GM12878 (cell line): ENCODE measurements at regions not wholly inside any gene's neighbourhood (a gene's known extent, or its start where the extent isn't known, plus 50 kb on each side); places are given as distances from the start of the nearest gene placed in this dataset.

Source experiments
- CBX3 ChIP-seq: fragments of 200-600 bp; sonication (generic); IDR thresholded peaks from 2 replicates; pipeline ENCODE4 v1.6.1; 2016; ENCODE audit warnings: low read depth, borderline replicate concordance
- CHD1 ChIP-seq: IDR thresholded peaks from 2 replicates; pipeline ENCODE4 v1.6.1; 2012; ENCODE audit warnings: low read depth, low read length, improper control_type of control experiment
- EP300 ChIP-seq, 2 experiments: fragments of 150-350 bp in 1 of 2; IDR thresholded peaks; 2 replicates each; pipeline ENCODE4 v1.6.1; 2011 to 2012; ENCODE audit warnings: low read depth in 2 of 2, low read length in 2 of 2, borderline replicate concordance in 1 of 2, improper control_type of control experiment in 1 of 2, inconsistent platforms in 1 of 2; ENCODE audit not compliant: control insufficient read depth in 1 of 2
- ESRRA ChIP-seq: IDR thresholded peaks from 2 replicates; pipeline ENCODE4 v1.6.1; 2012; ENCODE audit warnings: mild to moderate bottlenecking, low read length, improper control_type of control experiment
- EZH2 ChIP-seq: IDR thresholded peaks from 2 replicates; pipeline ENCODE4 v1.6.1; 2012; ENCODE audit warnings: low read depth, mild to moderate bottlenecking, control low read depth, inconsistent platforms, low read length, borderline replicate concordance; ENCODE audit not compliant: control insufficient read depth
- MEF2A ChIP-seq: IDR thresholded peaks from 2 replicates; pipeline ENCODE4 v1.6.1; 2011; ENCODE audit warnings: low read depth, mild to moderate bottlenecking, low read length, moderate library complexity; ENCODE audit not compliant: insufficient read depth
- POLR2A ChIP-seq: IDR thresholded peaks from 2 replicates; pipeline ENCODE4 v1.6.1; 2011; ENCODE audit warnings: low read depth, mild to moderate bottlenecking, low read length
- ZNF384 ChIP-seq: IDR thresholded peaks from 2 replicates; pipeline ENCODE4 v1.6.1; 2012; ENCODE audit warnings: low read depth, mild to moderate bottlenecking, low read length, improper control_type of control experiment, borderline replicate concordance
- TF ChIP-seq, protein P1 (sequence below): fragments of 450-650 bp; IDR thresholded peaks from 2 replicates; pipeline ENCODE4 v1.6.1; 2018; ENCODE audit warnings: mild to moderate bottlenecking, low read depth, moderate library complexity; ENCODE audit not compliant: partially characterized antibody
- TF ChIP-seq, protein P2 (sequence below), 3 experiments: IDR thresholded peaks in 2 of 3; conservative IDR thresholded peaks in 1 of 3; 2 replicates each; pipeline ENCODE4 v1.5.1; 2011; ENCODE audit warnings: low read depth in 3 of 3, low read length in 3 of 3, mild to moderate bottlenecking in 3 of 3, control low read depth in 2 of 3, moderate library complexity in 2 of 3, inconsistent platforms in 1 of 3, mixed read lengths in 1 of 3; ENCODE audit not compliant: control insufficient read depth in 2 of 3, insufficient read depth in 1 of 3; ENCODE audit errors: extremely low read depth in 1 of 3
- TF ChIP-seq, protein P3 (sequence below): IDR thresholded peaks from 2 replicates; pipeline ENCODE4 v1.6.1; 2011; ENCODE audit warnings: borderline replicate concordance, low read depth, mild to moderate bottlenecking, moderate library complexity, mixed read lengths, low read length; ENCODE audit not compliant: insufficient read depth; ENCODE audit errors: extremely low read length

DNA sequence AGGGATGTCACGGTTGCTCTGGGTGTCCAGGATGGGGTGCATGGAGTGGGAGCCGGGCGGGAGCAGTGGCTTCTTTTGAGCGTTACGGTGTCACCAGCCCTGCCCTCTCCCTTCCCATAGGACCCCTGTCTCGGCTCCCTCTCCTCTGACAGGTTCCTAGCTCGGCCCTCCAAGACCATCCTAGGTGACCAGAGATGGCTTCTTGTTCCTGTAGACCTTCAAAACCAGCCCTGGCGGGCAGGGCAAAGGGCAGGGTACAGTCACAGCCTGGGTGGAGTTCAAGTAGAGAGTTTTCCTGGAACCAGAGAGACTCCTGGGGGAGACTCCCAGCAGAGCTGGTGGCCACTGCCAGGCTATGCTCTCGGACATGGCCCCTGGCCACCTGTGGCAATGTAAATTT lies 345.6 kb upstream of the AJAP1 start:
- TF ChIP-seq, protein P1, sequence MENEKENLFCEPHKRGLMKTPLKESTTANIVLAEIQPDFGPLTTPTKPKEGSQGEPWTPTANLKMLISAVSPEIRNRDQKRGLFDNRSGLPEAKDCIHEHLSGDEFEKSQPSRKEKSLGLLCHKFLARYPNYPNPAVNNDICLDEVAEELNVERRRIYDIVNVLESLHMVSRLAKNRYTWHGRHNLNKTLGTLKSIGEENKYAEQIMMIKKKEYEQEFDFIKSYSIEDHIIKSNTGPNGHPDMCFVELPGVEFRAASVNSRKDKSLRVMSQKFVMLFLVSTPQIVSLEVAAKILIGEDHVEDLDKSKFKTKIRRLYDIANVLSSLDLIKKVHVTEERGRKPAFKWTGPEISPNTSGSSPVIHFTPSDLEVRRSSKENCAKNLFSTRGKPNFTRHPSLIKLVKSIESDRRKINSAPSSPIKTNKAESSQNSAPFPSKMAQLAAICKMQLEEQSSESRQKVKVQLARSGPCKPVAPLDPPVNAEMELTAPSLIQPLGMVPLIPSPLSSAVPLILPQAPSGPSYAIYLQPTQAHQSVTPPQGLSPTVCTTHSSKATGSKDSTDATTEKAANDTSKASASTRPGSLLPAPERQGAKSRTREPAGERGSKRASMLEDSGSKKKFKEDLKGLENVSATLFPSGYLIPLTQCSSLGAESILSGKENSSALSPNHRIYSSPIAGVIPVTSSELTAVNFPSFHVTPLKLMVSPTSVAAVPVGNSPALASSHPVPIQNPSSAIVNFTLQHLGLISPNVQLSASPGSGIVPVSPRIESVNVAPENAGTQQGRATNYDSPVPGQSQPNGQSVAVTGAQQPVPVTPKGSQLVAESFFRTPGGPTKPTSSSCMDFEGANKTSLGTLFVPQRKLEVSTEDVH: no peak
- TF ChIP-seq EZH2 (no peak), MEF2A (no peak), CBX3 (no peak), EP300 (IDR thresholded peaks at IDR 0.05; ENCODE audit: borderline replicate concordance in 1 of 2, control insufficient read depth in 1 of 2, low read depth in 2 of 2, low read length in 2 of 2) (no peak), POLR2A (no peak), ZNF384 (no peak), ESRRA (no peak), CHD1 (no peak)
- TF ChIP-seq, protein P2, sequence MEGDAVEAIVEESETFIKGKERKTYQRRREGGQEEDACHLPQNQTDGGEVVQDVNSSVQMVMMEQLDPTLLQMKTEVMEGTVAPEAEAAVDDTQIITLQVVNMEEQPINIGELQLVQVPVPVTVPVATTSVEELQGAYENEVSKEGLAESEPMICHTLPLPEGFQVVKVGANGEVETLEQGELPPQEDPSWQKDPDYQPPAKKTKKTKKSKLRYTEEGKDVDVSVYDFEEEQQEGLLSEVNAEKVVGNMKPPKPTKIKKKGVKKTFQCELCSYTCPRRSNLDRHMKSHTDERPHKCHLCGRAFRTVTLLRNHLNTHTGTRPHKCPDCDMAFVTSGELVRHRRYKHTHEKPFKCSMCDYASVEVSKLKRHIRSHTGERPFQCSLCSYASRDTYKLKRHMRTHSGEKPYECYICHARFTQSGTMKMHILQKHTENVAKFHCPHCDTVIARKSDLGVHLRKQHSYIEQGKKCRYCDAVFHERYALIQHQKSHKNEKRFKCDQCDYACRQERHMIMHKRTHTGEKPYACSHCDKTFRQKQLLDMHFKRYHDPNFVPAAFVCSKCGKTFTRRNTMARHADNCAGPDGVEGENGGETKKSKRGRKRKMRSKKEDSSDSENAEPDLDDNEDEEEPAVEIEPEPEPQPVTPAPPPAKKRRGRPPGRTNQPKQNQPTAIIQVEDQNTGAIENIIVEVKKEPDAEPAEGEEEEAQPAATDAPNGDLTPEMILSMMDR (IDR thresholded peaks at IDR 0.05 in 2 of 3, conservative IDR thresholded peaks at IDR 0.05 in 1 of 3; ENCODE audit: control insufficient read depth in 2 of 3, extremely low read depth in 1 of 3, insufficient read depth in 1 of 3, low read depth in 3 of 3, low read length in 3 of 3): no peak
- TF ChIP-seq, protein P3, sequence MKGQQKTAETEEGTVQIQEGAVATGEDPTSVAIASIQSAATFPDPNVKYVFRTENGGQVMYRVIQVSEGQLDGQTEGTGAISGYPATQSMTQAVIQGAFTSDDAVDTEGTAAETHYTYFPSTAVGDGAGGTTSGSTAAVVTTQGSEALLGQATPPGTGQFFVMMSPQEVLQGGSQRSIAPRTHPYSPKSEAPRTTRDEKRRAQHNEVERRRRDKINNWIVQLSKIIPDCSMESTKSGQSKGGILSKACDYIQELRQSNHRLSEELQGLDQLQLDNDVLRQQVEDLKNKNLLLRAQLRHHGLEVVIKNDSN: no peak
